ENCODE measurements at regions not wholly inside any gene's neighbourhood (a gene's known extent, or its start where the extent isn't known, plus 50 kb on each side); places are given as distances from the start of the nearest gene placed in this dataset.
A peak's percentile ranks its signal among the peaks of the same experiment; 100 is the strongest.

DNA sequence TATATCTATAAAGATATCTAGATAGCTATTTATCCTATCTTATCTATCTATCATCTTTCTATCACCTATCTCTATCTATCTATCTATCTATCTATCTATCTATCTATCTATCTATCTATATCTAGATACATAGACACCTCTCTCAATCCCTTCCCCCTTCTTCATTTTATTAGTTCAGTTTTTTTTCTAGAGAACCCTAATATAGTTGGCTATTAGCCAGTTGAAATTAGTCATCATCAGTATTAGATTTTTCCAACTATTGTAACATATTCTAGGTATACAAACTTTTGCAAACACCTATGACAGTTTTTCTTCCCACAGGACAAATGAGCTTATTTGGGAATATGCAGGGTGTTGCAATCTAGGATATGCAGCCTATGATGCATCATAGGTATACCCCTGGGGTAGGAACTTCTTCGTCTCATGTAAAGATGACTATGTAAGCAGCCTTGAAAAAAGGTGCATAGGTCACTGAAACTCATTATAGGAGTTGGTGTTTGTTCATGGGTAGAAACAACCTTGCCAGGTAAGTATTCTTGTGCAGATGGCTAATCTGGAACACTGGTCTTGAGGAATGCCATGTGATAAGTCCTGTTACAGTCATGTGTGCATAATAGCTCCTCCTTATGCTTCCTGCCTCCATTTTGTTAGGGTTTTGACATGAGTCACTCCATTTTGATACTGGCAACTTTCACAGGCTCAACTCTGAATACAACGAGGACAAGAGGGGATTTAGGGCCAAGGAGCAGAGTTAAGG lies 160.7 kb upstream of the ZSWIM2 start:
- no peak for DNase-seq (ENCODE audit: low spot score in 2 of 2)
- H3K36me3 ChIP-seq, result no peaks in the 10 kb centered on the region
- intact Hi-C loops (cut with DNase I; ENCODE audit: low total_unique reads), result no loop called here
- no peaks in the 10 kb centered on the region for H3K27me3 ChIP-seq
- H3K27ac ChIP-seq, result no peak overlapping the region
- H3K9me3 ChIP-seq, result no peaks in the 10 kb centered on the region
- H3K4me1 ChIP-seq, result no peaks in the 10 kb centered on the region
- TF ChIP-seq POLR2AphosphoS5 (IDR thresholded peaks at IDR 0.05), result no peak
- TF ChIP-seq, protein P1, sequence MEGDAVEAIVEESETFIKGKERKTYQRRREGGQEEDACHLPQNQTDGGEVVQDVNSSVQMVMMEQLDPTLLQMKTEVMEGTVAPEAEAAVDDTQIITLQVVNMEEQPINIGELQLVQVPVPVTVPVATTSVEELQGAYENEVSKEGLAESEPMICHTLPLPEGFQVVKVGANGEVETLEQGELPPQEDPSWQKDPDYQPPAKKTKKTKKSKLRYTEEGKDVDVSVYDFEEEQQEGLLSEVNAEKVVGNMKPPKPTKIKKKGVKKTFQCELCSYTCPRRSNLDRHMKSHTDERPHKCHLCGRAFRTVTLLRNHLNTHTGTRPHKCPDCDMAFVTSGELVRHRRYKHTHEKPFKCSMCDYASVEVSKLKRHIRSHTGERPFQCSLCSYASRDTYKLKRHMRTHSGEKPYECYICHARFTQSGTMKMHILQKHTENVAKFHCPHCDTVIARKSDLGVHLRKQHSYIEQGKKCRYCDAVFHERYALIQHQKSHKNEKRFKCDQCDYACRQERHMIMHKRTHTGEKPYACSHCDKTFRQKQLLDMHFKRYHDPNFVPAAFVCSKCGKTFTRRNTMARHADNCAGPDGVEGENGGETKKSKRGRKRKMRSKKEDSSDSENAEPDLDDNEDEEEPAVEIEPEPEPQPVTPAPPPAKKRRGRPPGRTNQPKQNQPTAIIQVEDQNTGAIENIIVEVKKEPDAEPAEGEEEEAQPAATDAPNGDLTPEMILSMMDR (IDR thresholded peaks at IDR 0.05), result no peak
- no peak overlapping the region for H3K4me3 ChIP-seq

DNA sequence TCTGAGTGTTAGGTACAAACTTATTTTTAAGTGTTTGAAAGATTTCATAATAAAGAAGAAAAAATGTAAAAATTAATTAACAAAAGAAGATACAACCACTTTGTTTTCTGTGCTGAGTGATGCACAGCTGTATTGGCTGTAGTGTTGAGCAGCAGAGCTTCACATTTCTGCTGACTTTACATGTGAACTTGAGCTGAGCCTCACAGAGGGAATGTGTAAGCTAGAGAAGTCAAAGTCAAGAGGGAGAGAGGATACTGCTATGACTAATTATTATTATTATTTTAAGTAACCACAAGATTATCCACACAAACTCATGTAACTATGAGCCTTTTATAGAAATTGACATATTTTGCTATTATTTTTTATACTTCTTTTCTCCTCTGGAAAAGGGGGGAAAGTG lies 159.1 kb upstream of the ZSWIM2 start:
- intact Hi-C loops (cut with DNase I; ENCODE audit: low total_unique reads), result no loop called here
- no peak overlapping the region for H3K27ac ChIP-seq
- no peak for TF ChIP-seq POLR2AphosphoS5 (IDR thresholded peaks at IDR 0.05)
- TF ChIP-seq, protein P1 (IDR thresholded peaks at IDR 0.05), result no peak
- TF ChIP-seq POLR2A (IDR thresholded peaks at IDR 0.05), result no peak

DNA sequence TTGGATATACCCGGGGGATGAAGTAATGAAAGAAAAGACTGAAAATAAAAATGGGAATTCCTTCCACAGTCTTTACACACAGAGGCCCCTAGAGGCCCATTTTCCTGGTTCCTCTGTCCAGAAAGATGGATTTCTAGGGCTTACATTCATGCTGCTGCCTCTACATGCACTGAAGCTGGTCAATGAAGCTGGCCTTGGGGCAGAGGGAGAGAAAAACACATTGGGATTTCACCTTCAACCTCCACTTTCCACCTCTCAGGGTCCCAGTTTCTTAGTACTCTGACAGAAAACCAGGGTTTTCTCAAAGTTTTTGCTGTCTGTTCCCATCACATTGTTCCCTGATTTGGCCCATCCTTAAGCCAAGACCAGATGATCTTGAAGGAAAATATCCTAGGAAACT lies 154.6 kb upstream of the ZSWIM2 start:
- intact Hi-C loops (cut with DNase I; ENCODE audit: low total_unique reads), result no loop called here
- peaks cover 0 to 5% of the 10 kb centered on the region in 2 donors for H3K9me3 ChIP-seq
- H3K27ac ChIP-seq, result no peak overlapping the region
- TF ChIP-seq, protein P1 (IDR thresholded peaks at IDR 0.05), result no peak
- TF ChIP-seq POLR2A (IDR thresholded peaks at IDR 0.05), result no peak
- no peak for TF ChIP-seq POLR2AphosphoS5 (IDR thresholded peaks at IDR 0.05)
- H3K4me1 ChIP-seq, result no peaks in the 10 kb centered on the region
- peak overlapping the region in 2 of 3 donors; percentile 16 to 39 for H3K4me3 ChIP-seq
- DNase-seq (ENCODE audit: low spot score in 2 of 2), result no peak
- H3K36me3 ChIP-seq, result no peaks in the 10 kb centered on the region
- no peaks in the 10 kb centered on the region for H3K27me3 ChIP-seq

More for the DNA sequence above, 159.1 kb upstream of the ZSWIM2 start:
- Histone ChIP-seq H3K9me3 (no peaks in the 10 kb centered on the region), H3K36me3 (no peaks in the 10 kb centered on the region), H3K4me1 (no peaks in the 10 kb centered on the region), H3K27me3 (no peaks in the 10 kb centered on the region), H3K4me3 (no peak overlapping the region)
- DNase-seq (ENCODE audit: low spot score in 2 of 2), result no peak

DNA sequence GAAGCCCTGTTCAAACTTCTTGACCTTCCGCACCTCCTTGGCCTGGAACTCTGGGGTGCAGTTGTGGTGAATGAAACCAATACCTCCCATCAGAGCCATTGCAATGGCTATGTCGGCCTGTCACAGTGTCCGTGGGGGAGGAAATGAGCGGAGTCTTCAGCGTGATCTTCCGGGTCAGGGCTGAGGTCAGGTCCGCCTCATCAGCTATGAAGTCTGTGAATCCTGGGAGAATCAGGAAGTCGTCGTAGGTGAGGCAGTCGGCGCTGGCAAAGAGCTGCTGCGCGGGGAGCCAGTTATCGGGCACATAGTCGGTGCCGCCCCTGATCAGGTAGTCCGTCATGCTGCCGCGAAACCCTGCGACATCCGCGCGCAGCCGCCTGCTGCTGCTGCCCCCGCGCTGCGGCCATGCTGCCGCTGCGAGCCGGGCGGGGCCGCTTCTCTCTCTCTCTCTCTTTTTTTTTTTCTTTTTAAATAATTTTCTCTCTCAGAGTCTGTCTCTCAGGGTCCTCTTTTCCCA lies 154.1 kb upstream of the ZSWIM2 start:
- Histone ChIP-seq H3K4me1 (no peaks in the 10 kb centered on the region), H3K36me3 (no peaks in the 10 kb centered on the region), H3K27me3 (no peaks in the 10 kb centered on the region), H3K9me3 (peaks cover 0 to 5% of the 10 kb centered on the region in 2 donors), H3K4me3 (peak overlapping the region in 2 of 3 donors; percentile 16 to 39), H3K27ac (no peak overlapping the region)
- intact Hi-C loops (cut with DNase I; ENCODE audit: low total_unique reads), result no loop called here
- TF ChIP-seq POLR2A (IDR thresholded peaks at IDR 0.05), result no peak
- TF ChIP-seq, protein P1 (IDR thresholded peaks at IDR 0.05), result no peak
- no peak for TF ChIP-seq POLR2AphosphoS5 (IDR thresholded peaks at IDR 0.05)
- no peak for DNase-seq (ENCODE audit: low spot score in 2 of 2)

DNA sequence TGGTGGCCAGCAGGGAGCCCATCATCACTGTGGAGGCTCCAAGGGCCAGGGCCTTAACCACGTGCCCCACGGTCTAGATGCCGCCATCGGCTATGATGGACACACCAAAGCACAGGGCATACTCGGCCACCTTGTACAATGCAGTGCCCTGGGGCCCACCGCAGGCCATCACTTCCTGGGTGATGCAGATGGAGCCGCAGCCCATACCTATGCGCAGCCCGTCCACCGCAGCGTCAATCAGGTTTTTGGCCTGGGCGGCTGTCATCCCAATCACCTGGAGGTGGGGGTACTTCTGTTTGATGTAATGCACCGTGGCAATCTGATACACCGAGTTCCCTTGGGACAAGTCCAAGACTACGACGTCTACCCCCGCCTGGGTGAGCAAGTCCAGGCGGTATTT lies 153.3 kb upstream of the ZSWIM2 start:
- Histone ChIP-seq H3K9me3 (peaks cover 0 to 5% of the 10 kb centered on the region in 2 donors), H3K36me3 (no peaks in the 10 kb centered on the region), H3K27me3 (no peaks in the 10 kb centered on the region), H3K27ac (no peak overlapping the region), H3K4me1 (no peaks in the 10 kb centered on the region), H3K4me3 (no peak overlapping the region)
- TF ChIP-seq, protein P1 (IDR thresholded peaks at IDR 0.05), result no peak
- TF ChIP-seq POLR2AphosphoS5 (IDR thresholded peaks at IDR 0.05) (no peak), POLR2A (IDR thresholded peaks at IDR 0.05) (no peak)
- intact Hi-C loops (cut with DNase I; ENCODE audit: low total_unique reads), result no loop called here
- DNase-seq (ENCODE audit: low spot score in 2 of 2), result no peak
